ENCODE measurements at regions not wholly inside any gene's neighbourhood (a gene's known extent, or its start where the extent isn't known, plus 50 kb on each side); places are given as distances from the start of the nearest gene placed in this dataset.

- no peak for TF ChIP-seq CEBPZ (IDR thresholded peaks at IDR 0.05; ENCODE audit: low read length)
- TF ChIP-seq SAP130 (CRISPR knock-in tag; IDR thresholded peaks at IDR 0.05; ENCODE audit: low read depth): 0 out of 2 replicates have a peak, but pooled peaks have one; percentile 18
- TF ChIP-seq ARNT (IDR thresholded peaks at IDR 0.05): no peak
- no peak for TF ChIP-seq KDM5A (IDR thresholded peaks at IDR 0.05; ENCODE audit: borderline replicate concordance, low read length)
- TF ChIP-seq NCOA2 (CRISPR knock-in tag; IDR thresholded peaks at IDR 0.05): peak; percentile 52; the same call in 1 of the 2 replicates
- no peak for TF ChIP-seq ZNF747 (CRISPR knock-in tag; IDR thresholded peaks at IDR 0.05; ENCODE audit: borderline replicate concordance)
- no peak for TF ChIP-seq ZNF605 (CRISPR knock-in tag; IDR thresholded peaks at IDR 0.05)
- TF ChIP-seq NFIC (IDR thresholded peaks at IDR 0.05; ENCODE audit: low read length): peak; percentile 40; the same call in 1 of the 2 replicates
- no peak for TF ChIP-seq ZNF619 (CRISPR knock-in tag; IDR thresholded peaks at IDR 0.05)
- TF ChIP-seq GFI1 (CRISPR knock-in tag; IDR thresholded peaks at IDR 0.05; ENCODE audit: borderline replicate concordance): 0 out of 2 replicates have a peak, but pooled peaks have one; percentile 30
- peak; percentile 38; the same call in 1 of the 2 replicates for TF ChIP-seq ATF1 (CRISPR knock-in tag; IDR thresholded peaks at IDR 0.05)
- no peak for TF ChIP-seq SCMH1 (CRISPR knock-in tag; IDR thresholded peaks at IDR 0.05; ENCODE audit: borderline replicate concordance)
- no peak for TF ChIP-seq SRY (CRISPR knock-in tag; IDR thresholded peaks at IDR 0.05)
- no peak for TF ChIP-seq ZNF3 (CRISPR knock-in tag; IDR thresholded peaks at IDR 0.05)
- TF ChIP-seq ZFP1 (CRISPR knock-in tag; IDR thresholded peaks at IDR 0.05): no peak
- no peak for TF ChIP-seq BRCA1 (CRISPR knock-in tag; IDR thresholded peaks at IDR 0.05)
- TF ChIP-seq ZNF224 (CRISPR knock-in tag; IDR thresholded peaks at IDR 0.05): no peak
- TF ChIP-seq ADNP (CRISPR knock-in tag; IDR thresholded peaks at IDR 0.05): no peak
- TF ChIP-seq RCOR2 (CRISPR knock-in tag; IDR thresholded peaks at IDR 0.05): no peak
- no peak for TF ChIP-seq SOX6 (IDR thresholded peaks at IDR 0.05)
- TF ChIP-seq SOX6 (CRISPR knock-in tag; IDR thresholded peaks at IDR 0.05): peak; percentile 35; the same call in 1 of the 2 replicates
- peak; percentile 73 for TF ChIP-seq RARA (CRISPR knock-in tag; IDR thresholded peaks at IDR 0.05)
- TF ChIP-seq ZXDC (CRISPR knock-in tag; IDR thresholded peaks at IDR 0.05): no peak
- no peak for TF ChIP-seq POLR2AphosphoS2 (IDR thresholded peaks at IDR 0.05; ENCODE audit: low read depth, low read length)
- no peak for TF ChIP-seq TRIM24 (CRISPR knock-in tag; IDR thresholded peaks at IDR 0.05)
- no peak for TF ChIP-seq AHR (CRISPR knock-in tag; IDR thresholded peaks at IDR 0.05)
- no peak for TF ChIP-seq ZNF430 (CRISPR knock-in tag; IDR thresholded peaks at IDR 0.05)
Observed at GRCh38 chr16:59180083-59180476, 446.0 kb upstream of the GOT2 start (continued).

Measured in HepG2 (cell line).